HepG2 (cell line): ENCODE measurements at regions not wholly inside any gene's neighbourhood (a gene's known extent, or its start where the extent isn't known, plus 50 kb on each side); places are given as distances from the start of the nearest gene placed in this dataset.

Experiments
- ATAC-seq: fragments of 200-7000 bp; cut with Tn5 transposase; 3 replicates; pipeline ENCODE4 v1.9.1; 2020; ENCODE audit warnings: mild to moderate bottlenecking, moderate library complexity
- BruUV-seq: library from RNA; stranded (reverse); fragments of 400-500 nt; replicated peaks from 2 replicates; lab custom pipeline; 2021; lab: Mats Ljungman, UMichigan
- CTCF ChIA-PET: fragments of 300-600 bp; formaldehyde crosslinking; extraction: SDS; loops from one replicate; lab custom pipeline; 2021; ENCODE audit warnings: low total read pairs, inconsistent platforms, low intra/inter-chr PET ratio; lab: Yijun Ruan, JAX
- POLR2A ChIA-PET: fragments of 350-600 bp; sonication (Branson Sonifier 250); formaldehyde crosslinking; loops from one replicate; lab custom pipeline; 2020; ENCODE audit warnings: antibody characterized with exemption, inconsistent platforms; lab: Yijun Ruan, JAX
- DNase-seq: peaks from one replicate; pipeline ENCODE4 v3.0.0-alpha.2; 2015; ENCODE audit warnings: low spot score
- FAIRE-seq: peaks from 3 replicates; lab custom pipeline; 2011; peaks lifted over from hg19 to GRCh38; lab: Jason Lieb, UNC
- H2AFZ ChIP-seq: one replicate; pipeline ENCODE4 v1.6.1; 2011; ENCODE audit warnings: low read length, inconsistent platforms
- H3K27ac ChIP-seq: fragments of 300-600 bp; 3 replicates; pipeline ENCODE4 v1.8.0; 2011; ENCODE audit warnings: mixed run types, mild to moderate bottlenecking, mixed read lengths, low read length, inconsistent platforms; ENCODE audit not compliant: insufficient read depth; ENCODE audit errors: extremely low read length
- H3K27me3 ChIP-seq, 2 experiments: fragments of 200-600 bp in 1 of 2; 2 replicates in 1 of 2; 3 replicates in 1 of 2; pipeline versions ENCODE4 v1.6.0 to v1.8.0; 2011; ENCODE audit warnings: low read length in 2 of 2, mild to moderate bottlenecking in 2 of 2, moderate library complexity in 2 of 2, inconsistent platforms in 1 of 2; ENCODE audit not compliant: insufficient read depth in 2 of 2, control insufficient read depth in 1 of 2
- H3K36me3 ChIP-seq, 2 experiments: fragments of 200-600 bp in 1 of 2; replicated peaks in 1 of 2; 2 replicates in 1 of 2; 3 replicates in 1 of 2; pipeline versions ENCODE4 v1.5.1 to v1.8.0; 2011; ENCODE audit warnings: low read length in 2 of 2, inconsistent platforms in 1 of 2; ENCODE audit not compliant: insufficient read depth in 2 of 2, control insufficient read depth in 1 of 2
- H3K4me1 ChIP-seq: 2 replicates; pipeline ENCODE4 v1.5.1; 2012; ENCODE audit warnings: low read length, inconsistent platforms; ENCODE audit not compliant: insufficient read depth
- H3K4me2 ChIP-seq: 2 replicates; pipeline ENCODE4 v1.6.0; 2011; ENCODE audit warnings: low read depth, low read length, inconsistent platforms
- H3K4me3 ChIP-seq, 3 experiments: fragments of 200-600 bp in 1 of 3; sonication (generic), shearing (Covaris generic) in 1 of 3; replicated peaks in 1 of 3; 2 replicates each; pipeline ENCODE4 v1.5.1; 2011 to 2016; ENCODE audit warnings: low read length in 3 of 3, inconsistent platforms in 2 of 3, low read depth in 2 of 3, mild to moderate bottlenecking in 2 of 3, control low read depth in 1 of 3, mixed read lengths in 1 of 3; ENCODE audit not compliant: insufficient read depth in 1 of 3
- H3K79me2 ChIP-seq: one replicate; pipeline ENCODE4 v1.6.1; 2011; ENCODE audit warnings: low read length, inconsistent platforms; ENCODE audit not compliant: insufficient read depth
- H3K9ac ChIP-seq: 2 replicates; pipeline ENCODE4 v1.6.0; 2011; ENCODE audit warnings: mild to moderate bottlenecking, low read depth, low read length, inconsistent platforms; ENCODE audit not compliant: insufficient read depth
- H3K9me3 ChIP-seq: 2 replicates; pipeline ENCODE4 v1.5.1; 2012; ENCODE audit warnings: mild to moderate bottlenecking, low read length
- H4K20me1 ChIP-seq: 2 replicates; pipeline ENCODE4 v1.6.0; 2011; ENCODE audit warnings: inconsistent platforms, mild to moderate bottlenecking, low read length, moderate library complexity; ENCODE audit not compliant: insufficient read depth
- CENPT ChIP-seq: sonication (generic); formaldehyde crosslinking; IDR thresholded peaks from 2 replicates; pipeline ENCODE4 v1.8.0; 2022; ENCODE audit warnings: low read depth, mild to moderate bottlenecking, moderate library complexity, missing genetic modification reagents
- HNRNPUL1 ChIP-seq: fragments of 200-400 bp; formaldehyde crosslinking; IDR thresholded peaks from 2 replicates; pipeline ENCODE4 v1.6.1; 2017; ENCODE audit warnings: low read depth, mild to moderate bottlenecking, low read length, moderate library complexity
- RBM39 ChIP-seq: fragments of 200-400 bp; formaldehyde crosslinking; IDR thresholded peaks from one replicate; pipeline ENCODE4 v1.6.1; 2018; ENCODE audit warnings: antibody characterized with exemption, mild to moderate bottlenecking, low read depth, low read length; ENCODE audit not compliant: poor library complexity, severe bottlenecking
- RFXANK ChIP-seq: IDR thresholded peaks from 2 replicates; pipeline ENCODE4 v1.6.1; 2016
- TRIM24 ChIP-seq: sonication (generic); formaldehyde crosslinking; IDR thresholded peaks from 2 replicates; pipeline ENCODE4 v1.8.0; 2022; ENCODE audit warnings: mild to moderate bottlenecking, missing genetic modification reagents
- ZFYVE20 ChIP-seq: sonication (generic); formaldehyde crosslinking; IDR thresholded peaks from 2 replicates; pipeline ENCODE4 v1.8.0; 2023; ENCODE audit warnings: low read depth, mild to moderate bottlenecking, moderate library complexity, missing genetic modification reagents, borderline replicate concordance
- ZNF230 ChIP-seq: sonication (generic); formaldehyde crosslinking; IDR thresholded peaks from 2 replicates; pipeline ENCODE4 v1.4.0; 2020; ENCODE audit warnings: mild to moderate bottlenecking, missing genetic modification reagents
- ZNF747 ChIP-seq: sonication (generic); formaldehyde crosslinking; IDR thresholded peaks from 2 replicates; pipeline ENCODE4 v1.8.1; 2023; ENCODE audit warnings: missing genetic modification reagents, mild to moderate bottlenecking, borderline replicate concordance
- WGBS: methylation state at CpG from one replicate; pipeline ENCODE4 v1.1.6; 2017; ENCODE audit warnings: low lambda C conversion rate; 5-methylcytosine and 5-hydroxymethylcytosine counted together
- in situ Hi-C: cut with HindIII; loops from 2 replicates; pipeline ENCODE4 v1.10.0; 2017; ENCODE audit warnings: low pct_unique_long_range_greater_than_20kb; ENCODE audit not compliant: extremely low pct_ligation_motif_present
- intact Hi-C: fragments of 100-400 bp; cut with micrococcal nuclease; formaldehyde crosslinking; loops from one replicate; pipeline ENCODE4 v1.10.0; 2022; ENCODE audit not compliant: unreplicated experiment
- TF ChIP-seq, protein P1 (sequence below): sonication (generic); formaldehyde crosslinking; conservative IDR thresholded peaks from 2 replicates; pipeline ENCODE4 v1.8.1; 2023; ENCODE audit warnings: missing genetic modification reagents

DNA sequence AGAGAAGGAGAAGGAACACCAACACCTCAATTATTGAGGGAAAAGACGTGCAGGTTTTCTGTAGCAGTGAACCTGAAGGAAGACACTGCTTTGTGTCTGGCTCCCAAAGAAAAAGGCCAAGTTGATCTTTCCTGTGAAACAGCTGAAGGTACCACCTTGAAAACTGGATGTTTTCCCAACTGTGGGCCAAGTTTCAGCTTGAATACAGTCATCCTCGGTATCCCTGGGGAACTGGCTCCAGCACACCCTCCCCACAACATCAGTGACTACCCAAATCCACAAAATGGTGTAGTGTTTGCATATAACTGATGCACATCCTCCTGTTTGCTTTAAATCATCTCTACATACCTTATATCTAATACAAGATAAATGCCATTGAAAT lies 297.0 kb upstream of the PITRM1 start (continued):
- no peak for TF ChIP-seq ZNF747 (CRISPR knock-in tag)
- no peak for TF ChIP-seq RFXANK
- TF ChIP-seq, protein P1, sequence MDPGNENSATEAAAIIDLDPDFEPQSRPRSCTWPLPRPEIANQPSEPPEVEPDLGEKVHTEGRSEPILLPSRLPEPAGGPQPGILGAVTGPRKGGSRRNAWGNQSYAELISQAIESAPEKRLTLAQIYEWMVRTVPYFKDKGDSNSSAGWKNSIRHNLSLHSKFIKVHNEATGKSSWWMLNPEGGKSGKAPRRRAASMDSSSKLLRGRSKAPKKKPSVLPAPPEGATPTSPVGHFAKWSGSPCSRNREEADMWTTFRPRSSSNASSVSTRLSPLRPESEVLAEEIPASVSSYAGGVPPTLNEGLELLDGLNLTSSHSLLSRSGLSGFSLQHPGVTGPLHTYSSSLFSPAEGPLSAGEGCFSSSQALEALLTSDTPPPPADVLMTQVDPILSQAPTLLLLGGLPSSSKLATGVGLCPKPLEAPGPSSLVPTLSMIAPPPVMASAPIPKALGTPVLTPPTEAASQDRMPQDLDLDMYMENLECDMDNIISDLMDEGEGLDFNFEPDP = no peak
- no peak for TF ChIP-seq ZNF230 (CRISPR knock-in tag)
- TF ChIP-seq RBM39 = no peak
- no peak for TF ChIP-seq TRIM24 (CRISPR knock-in tag)
- no peak for TF ChIP-seq CENPT
- TF ChIP-seq HNRNPUL1 = no peak

DNA sequence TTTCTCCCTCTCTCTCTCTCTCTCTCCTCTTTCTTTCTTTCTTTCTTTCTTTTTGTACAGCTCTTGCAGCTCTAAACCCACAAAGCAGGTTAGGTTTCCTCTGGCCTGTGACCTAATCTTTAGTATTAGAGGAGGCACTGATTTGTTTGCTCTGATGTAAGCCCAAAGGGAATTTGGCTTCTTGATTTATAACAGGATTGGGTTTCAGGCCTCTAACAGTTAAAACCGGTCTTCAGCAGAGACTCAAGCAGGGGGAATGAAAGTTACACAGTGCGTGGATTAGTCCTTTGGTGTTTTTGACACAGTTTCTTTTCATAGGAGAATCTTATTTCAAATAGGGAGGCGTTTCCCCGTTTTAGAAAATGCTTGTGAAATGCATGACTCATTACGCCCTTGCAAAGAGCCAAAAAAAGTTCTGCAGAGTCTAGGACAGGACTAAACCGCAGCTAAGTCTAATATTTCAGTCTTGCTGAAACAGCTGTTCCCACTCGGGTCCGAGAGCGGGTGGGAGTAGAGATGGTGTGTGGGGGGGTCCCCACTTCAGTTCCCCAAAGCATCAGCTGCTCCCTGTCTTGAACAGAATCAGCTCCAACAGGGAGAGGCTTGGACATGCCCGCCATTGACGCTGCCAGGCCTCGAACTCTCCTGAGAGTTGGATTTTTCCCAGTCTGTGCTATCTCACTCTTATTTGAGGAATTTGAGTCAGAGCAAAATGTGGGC lies 296.5 kb upstream of the PITRM1 start:
- TF ChIP-seq ZFYVE20 = no peak
- Histone ChIP-seq H3K4me2 (no peak overlapping the region), H3K9ac (no peak overlapping the region), H4K20me1 (no peaks in the 10 kb centered on the region), H3K4me1 (peaks cover 12% of the 10 kb centered on the region), H3K79me2 (no peaks in the 10 kb centered on the region), H3K9me3 (no peaks in the 10 kb centered on the region), H3K4me3 (no peak overlapping the region), H3K27me3 (peaks cover 0 to 29% of the 10 kb centered on the region in 2 experiments; a peak in 2 of 5 replicates), H2AFZ (no peak overlapping the region), H3K27ac (no peak overlapping the region), H3K36me3 (no peaks in the 10 kb centered on the region)
- in situ Hi-C loops = no loop called here
- intact Hi-C loops = no loop called here
- no peak for DNase-seq
- BruUV-seq = no TSS peak
- 14% methylated on average over 12 of the region's 12 CpGs for WGBS
- POLR2A ChIA-PET = no interaction called here
- CTCF ChIA-PET = no interaction called here
- FAIRE-seq = no peak
- ATAC-seq = no peak
